Psoas muscle (tissue), 7 donors: ENCODE measurements at regions not wholly inside any gene's neighbourhood (a gene's known extent, or its start where the extent isn't known, plus 50 kb on each side); places are given as distances from the start of the nearest gene placed in this dataset.

Source experiments
- ATAC-seq, 4 donors: fragments of 200-7000 bp; cut with Tn5 transposase; one replicate each; pipeline ENCODE4 v1.9.1; 2020; ENCODE audit warnings: moderate library complexity in 3 of 4, mild to moderate bottlenecking in 2 of 4
- DNase-seq, 2 donors: peaks; one replicate each; pipeline ENCODE4 v3.0.0-alpha.2; 2020
- H3K27ac ChIP-seq: fragments of 200-600 bp; one replicate; pipeline ENCODE4 v1.8.0; 2022
- H3K27me3 ChIP-seq, 3 donors: fragments of 200-600 bp in 1 of 3; one replicate each; pipeline versions ENCODE4 v1.6.1 to v1.8.0; 2013 to 2022; ENCODE audit warnings: low read length in 2 of 3, mild to moderate bottlenecking in 2 of 3, moderate library complexity in 1 of 3; ENCODE audit not compliant: insufficient read depth in 3 of 3
- H3K36me3 ChIP-seq, 2 donors: fragments of 200-600 bp in 1 of 2; one replicate each; pipeline versions ENCODE4 v1.6.1 to v1.8.0; 2013 to 2022; ENCODE audit warnings: low read depth in 1 of 2, mild to moderate bottlenecking in 1 of 2, moderate library complexity in 1 of 2; ENCODE audit not compliant: insufficient read depth in 1 of 2
- H3K4me1 ChIP-seq: fragments of 200-600 bp; one replicate; pipeline ENCODE4 v1.8.0; 2022
- H3K4me3 ChIP-seq: fragments of 200-600 bp; one replicate; pipeline ENCODE4 v1.8.0; 2022; ENCODE audit warnings: mild to moderate bottlenecking
- H3K9me3 ChIP-seq: fragments of 200-600 bp; one replicate; pipeline ENCODE4 v1.8.0; 2022
- CTCF ChIP-seq: fragments of 200-600 bp; IDR thresholded peaks from one replicate; pipeline ENCODE4 v1.8.0; 2022; ENCODE audit warnings: antibody characterized with exemption
- WGBS, 3 donors: extraction: QIAGEN DNeasy Blood & Tissue Kit; methylation state at CpG; one replicate each; pipeline versions ENCODE4 v1.1.6 to v1.1.7; 2013; 5-methylcytosine and 5-hydroxymethylcytosine counted together
- intact Hi-C, 2 donors: fragments of 100-400 bp; cut with DNase I; formaldehyde crosslinking; loops; one replicate each; pipeline versions ENCODE4 v1.11.0 to v1.14.2; 2022
- donor health status: healthy with polysubstance abuse.
- donor health status: DM: no; HTN: no; CAD: no; lungs with moderate emphysema.
- donor health status: Bipolar disorder and iron deficiency.
- donor health status: healthy.
- donor health status: DM: yes; HTN: yes; CAD: no.
- donor health status: DM: no; HTN: no; CAD: no.
- donor health status: DM: yes; HTN: yes; CAD: no.

GRCh38 chr1:22318279-22318981, 133.2 kb upstream of the ZBTB40 start:
- WGBS, 3 donors, result 17 to 21% (median 20%) methylated on average over 21 to 24 of the region's 24 CpGs
- Histone ChIP-seq H3K36me3 (no peaks in the 10 kb centered on the region), H3K4me3 (no peak overlapping the region), H3K27ac (no peak overlapping the region), H3K4me1 (no peaks in the 10 kb centered on the region), H3K9me3 (no peaks in the 10 kb centered on the region), H3K27me3 (peaks cover 0 to 28% (median 2%) of the 10 kb centered on the region in 3 donors)
- no peak for DNase-seq
- intact Hi-C loops, result no loop called here
- no peak for TF ChIP-seq CTCF
- no peak for ATAC-seq

- Histone ChIP-seq H3K4me1 (no peaks in the 10 kb centered on the region), H3K4me3 (no peak overlapping the region), H3K27ac (no peak overlapping the region), H3K9me3 (no peaks in the 10 kb centered on the region), H3K36me3 (no peaks in the 10 kb centered on the region), H3K27me3 (peaks cover 0 to 27% (median 2%) of the 10 kb centered on the region in 3 donors)
- TF ChIP-seq CTCF, result no peak
- DNase-seq (no peak), ATAC-seq (no peak)
- intact Hi-C loops, result no loop called here
- 71 to 73% (median 71%) methylated on average over 5 of the region's 5 CpGs for WGBS, 3 donors
These were observed 132.0 kb upstream of the ZBTB40 start for GRCh38 chr1:22319608-22320007.

- no peak overlapping the region for H3K27ac ChIP-seq
- H3K4me3 ChIP-seq, result no peak overlapping the region
- H3K4me1 ChIP-seq, result no peaks in the 10 kb centered on the region
- H3K36me3 ChIP-seq, result no peaks in the 10 kb centered on the region
- no peaks in the 10 kb centered on the region for H3K9me3 ChIP-seq
- intact Hi-C loops, result no loop called here
- no peak for ATAC-seq
- no peak for TF ChIP-seq CTCF
- WGBS, 3 donors, result 50 to 55% (median 55%) methylated on average over 9 of the region's 9 CpGs
- no peak for DNase-seq
- peaks cover 0 to 25% (median 2%) of the 10 kb centered on the region in 3 donors for H3K27me3 ChIP-seq
These were observed 130.9 kb upstream of the ZBTB40 start for GRCh38 chr1:22320587-22321344.

DNA sequence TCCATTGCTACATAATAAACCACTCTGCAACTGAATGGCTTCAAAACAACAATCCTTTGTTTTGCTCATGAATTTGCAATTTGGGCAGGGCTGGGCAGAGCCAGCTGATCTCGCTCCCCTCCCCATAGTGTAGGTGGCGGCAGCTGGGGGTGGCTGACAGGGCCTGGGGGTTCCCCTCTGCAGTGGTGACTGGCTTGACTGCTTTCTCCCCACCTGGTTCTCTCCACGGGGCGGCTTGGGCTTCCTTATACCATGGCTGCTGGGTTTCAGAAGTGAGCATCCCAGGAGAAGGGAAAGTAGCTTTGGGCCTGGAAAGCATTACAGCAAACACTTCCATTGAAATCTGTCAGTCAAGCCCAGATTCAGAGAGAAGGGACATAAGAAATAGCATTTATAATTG, 129.7 kb upstream of the ZBTB40 start:
- Histone ChIP-seq H3K27ac (no peak overlapping the region), H3K27me3 (peaks cover 0 to 21% (median 2%) of the 10 kb centered on the region in 3 donors), H3K4me3 (no peak overlapping the region), H3K4me1 (no peaks in the 10 kb centered on the region), H3K36me3 (no peaks in the 10 kb centered on the region), H3K9me3 (no peaks in the 10 kb centered on the region)
- WGBS, 3 donors, result 73 to 88% (median 87%) methylated on average over 4 of the region's 4 CpGs
- ATAC-seq, result no peak
- TF ChIP-seq CTCF, result no peak
- DNase-seq, result no peak
- intact Hi-C loops, result no loop called here
